SU-DHL-6 (cell line): ENCODE measurements at regions not wholly inside any gene's neighbourhood (a gene's known extent, or its start where the extent isn't known, plus 50 kb on each side); places are given as distances from the start of the nearest gene placed in this dataset.

Experiments
- EZH2phosphoT487 ChIP-seq: fragments of 200-600 bp; sonication (generic), shearing (Covaris generic); conservative IDR thresholded peaks from 2 replicates; pipeline ENCODE4 v1.6.1; 2018; ENCODE audit warnings: mild to moderate bottlenecking, antibody characterized with exemption, low read length, moderate library complexity, mixed read lengths
- TF ChIP-seq, protein P1 (sequence below): fragments of 200-600 bp; sonication (generic); IDR thresholded peaks from one replicate; pipeline ENCODE4 v1.5.1; 2017; ENCODE audit warnings: antibody characterized with exemption, mild to moderate bottlenecking, low read length, moderate library complexity; ENCODE audit not compliant: insufficient read depth, poor library complexity, severe bottlenecking

DNA sequence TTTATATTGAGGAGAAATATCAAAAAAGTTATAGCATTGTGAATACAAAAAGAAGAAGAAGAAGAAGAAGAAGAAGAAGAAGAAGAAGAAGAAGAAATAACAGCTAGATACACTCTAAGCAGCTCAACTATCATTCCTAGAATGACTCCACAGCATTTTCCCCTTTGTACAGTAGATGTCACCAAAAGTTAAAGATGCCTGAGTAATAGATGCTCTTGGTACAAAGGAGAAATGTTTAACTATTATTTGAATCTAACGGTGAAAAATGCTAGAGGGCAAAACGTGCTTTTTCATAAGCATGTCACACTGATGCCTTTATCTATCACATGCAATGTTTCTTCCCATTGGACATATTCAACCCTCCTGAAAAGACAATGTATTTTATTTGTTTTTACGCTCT lies 178.4 kb upstream of the GPRIN3 start:
- TF ChIP-seq, protein P1, sequence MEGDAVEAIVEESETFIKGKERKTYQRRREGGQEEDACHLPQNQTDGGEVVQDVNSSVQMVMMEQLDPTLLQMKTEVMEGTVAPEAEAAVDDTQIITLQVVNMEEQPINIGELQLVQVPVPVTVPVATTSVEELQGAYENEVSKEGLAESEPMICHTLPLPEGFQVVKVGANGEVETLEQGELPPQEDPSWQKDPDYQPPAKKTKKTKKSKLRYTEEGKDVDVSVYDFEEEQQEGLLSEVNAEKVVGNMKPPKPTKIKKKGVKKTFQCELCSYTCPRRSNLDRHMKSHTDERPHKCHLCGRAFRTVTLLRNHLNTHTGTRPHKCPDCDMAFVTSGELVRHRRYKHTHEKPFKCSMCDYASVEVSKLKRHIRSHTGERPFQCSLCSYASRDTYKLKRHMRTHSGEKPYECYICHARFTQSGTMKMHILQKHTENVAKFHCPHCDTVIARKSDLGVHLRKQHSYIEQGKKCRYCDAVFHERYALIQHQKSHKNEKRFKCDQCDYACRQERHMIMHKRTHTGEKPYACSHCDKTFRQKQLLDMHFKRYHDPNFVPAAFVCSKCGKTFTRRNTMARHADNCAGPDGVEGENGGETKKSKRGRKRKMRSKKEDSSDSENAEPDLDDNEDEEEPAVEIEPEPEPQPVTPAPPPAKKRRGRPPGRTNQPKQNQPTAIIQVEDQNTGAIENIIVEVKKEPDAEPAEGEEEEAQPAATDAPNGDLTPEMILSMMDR, result no peak
- no peak for TF ChIP-seq EZH2phosphoT487
